UCSD-AML1 (cell line): ENCODE measurements at regions not wholly inside any gene's neighbourhood (a gene's known extent, or its start where the extent isn't known, plus 50 kb on each side); places are given as distances from the start of the nearest gene placed in this dataset.

ENCODE experiments used
- DNase-seq: peaks from one replicate; lab custom pipeline; 2025; ENCODE audit not compliant: unreplicated experiment; lab: John Stamatoyannopoulos, UW

DNA sequence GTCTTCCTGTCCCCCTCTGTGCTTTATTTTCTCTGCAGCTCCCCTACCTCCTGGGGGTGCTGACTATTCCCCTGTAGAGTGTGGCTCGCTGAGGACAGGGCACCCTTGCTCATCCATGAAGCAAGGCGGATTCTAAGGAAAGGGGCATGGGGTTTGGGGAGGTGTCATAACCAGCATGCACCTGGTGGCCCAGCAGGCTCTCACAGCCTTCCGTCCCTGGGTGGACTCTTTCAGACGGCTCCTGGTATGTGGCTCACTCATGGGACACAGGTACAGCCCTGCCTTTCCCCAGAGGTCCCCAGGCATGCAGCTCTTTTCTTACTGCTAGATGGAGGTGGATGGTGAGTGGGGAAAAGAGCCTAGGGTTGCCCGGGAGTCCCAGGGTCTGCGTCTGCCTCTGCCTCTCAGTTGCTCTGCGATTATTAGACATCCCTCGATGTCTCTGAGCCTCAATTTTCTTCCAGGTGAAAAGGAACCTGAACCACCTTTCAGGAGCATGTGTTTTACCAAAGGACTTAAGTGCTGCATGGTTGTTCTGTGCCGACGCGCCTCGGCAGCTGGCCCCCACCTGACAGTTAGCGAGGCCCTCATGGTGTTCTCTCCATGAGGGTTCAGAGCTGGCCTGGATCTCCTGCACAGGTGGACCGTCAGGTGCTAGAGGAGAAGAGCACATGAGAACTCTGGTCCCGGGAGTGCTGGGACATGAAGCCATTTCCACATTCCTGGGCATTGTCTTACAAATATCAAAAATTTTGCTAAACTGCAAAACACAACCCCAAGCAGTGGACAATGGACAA lies 172.5 kb upstream of the SHH start:
- no peak for DNase-seq

DNA sequence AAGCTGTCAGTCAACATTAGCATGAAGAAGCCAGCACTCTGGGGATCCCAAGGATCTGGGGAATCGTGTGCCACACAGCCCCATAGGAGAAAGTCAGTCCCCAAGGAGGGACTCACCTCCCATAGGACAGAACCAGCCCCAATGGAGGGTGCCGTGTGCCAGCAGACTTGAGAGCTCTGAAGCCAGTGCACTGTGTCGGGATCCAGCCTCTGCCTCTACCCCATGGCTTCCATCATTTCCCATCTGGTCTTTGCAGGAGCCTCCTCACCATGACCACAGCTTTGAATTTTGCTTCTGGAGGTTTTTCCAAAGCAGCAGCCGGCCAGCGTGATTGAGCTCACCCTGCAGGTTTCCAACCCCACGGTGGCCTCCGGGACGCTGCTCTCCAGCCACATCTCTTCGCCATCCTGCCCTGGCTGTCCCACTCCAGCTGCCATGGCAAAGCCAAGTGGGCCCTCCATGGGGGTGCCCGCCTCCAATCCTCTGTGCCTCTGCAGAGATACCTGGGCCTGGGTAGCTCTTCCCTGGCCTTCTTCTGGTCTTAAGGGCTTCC lies 171.8 kb upstream of the SHH start:
- DNase-seq, result no peak

DNA sequence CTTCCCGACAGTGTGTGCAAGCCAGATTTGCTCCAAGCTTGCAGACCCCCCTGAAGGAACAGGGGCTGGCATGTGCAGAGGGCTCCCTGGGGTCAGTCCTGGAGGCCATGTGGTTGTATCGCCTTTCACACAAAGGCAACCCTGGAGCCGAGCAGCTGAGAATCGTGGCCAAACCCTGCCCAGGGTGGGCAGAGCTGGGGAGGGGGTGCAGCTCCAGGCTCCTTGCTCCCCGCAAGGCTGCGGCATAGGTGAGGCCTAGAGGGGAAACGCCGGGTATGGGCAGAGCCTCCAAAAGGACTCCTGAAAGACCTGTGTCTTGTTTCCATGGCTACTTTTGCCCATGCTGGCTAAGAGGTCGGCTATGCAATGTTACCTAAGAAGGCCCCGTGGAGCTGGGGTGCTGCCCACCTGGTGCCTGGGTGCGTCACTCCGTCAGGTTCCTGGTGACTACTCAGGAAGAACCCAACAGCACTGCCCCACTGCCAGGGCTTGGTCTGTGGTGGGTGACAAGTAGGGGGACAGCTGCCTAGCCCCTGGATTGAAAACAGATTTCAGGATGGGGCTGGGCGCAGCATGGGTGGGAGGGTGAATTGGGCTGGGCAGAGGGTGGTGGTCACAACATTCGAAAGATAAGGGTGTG lies 171.0 kb upstream of the SHH start:
- no peak for DNase-seq

DNA sequence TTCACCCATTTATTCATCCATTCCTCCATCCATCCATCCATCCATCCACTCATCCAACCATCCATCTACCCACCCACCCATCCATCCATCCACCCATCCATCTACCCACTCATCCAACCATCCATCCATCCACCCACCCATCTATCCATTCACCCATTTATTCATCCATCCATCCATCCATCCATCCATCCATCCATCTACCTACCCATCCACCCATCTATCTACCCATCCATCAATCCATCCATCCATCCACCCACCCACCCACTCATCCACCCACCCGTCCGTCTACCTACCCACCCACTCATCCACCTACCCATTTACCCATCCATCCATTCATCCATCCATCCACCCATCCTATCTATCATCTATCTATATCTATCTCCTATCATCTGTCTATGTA lies 169.4 kb upstream of the SHH start:
- DNase-seq, result no peak

DNA sequence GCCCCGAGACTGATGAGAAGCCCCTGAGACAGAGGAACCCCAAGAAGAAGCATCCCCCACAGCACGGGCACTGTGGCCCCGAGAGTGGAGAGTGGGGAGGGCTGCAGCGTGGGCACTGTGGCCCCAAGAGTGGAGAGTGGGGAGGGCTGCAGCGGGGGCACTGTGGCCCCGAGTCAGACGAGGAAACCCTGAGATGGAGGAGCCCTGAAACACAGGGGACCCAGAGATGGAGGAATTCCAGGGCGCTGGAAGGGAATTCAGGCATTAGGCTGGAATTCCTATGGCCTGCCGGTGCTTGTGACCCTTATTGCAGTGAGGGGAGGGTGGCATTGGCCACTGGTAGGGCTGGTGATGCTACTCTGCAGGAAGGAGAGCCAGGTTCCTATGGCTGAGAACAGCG lies 168.6 kb upstream of the SHH start:
- DNase-seq, result no peak

DNA sequence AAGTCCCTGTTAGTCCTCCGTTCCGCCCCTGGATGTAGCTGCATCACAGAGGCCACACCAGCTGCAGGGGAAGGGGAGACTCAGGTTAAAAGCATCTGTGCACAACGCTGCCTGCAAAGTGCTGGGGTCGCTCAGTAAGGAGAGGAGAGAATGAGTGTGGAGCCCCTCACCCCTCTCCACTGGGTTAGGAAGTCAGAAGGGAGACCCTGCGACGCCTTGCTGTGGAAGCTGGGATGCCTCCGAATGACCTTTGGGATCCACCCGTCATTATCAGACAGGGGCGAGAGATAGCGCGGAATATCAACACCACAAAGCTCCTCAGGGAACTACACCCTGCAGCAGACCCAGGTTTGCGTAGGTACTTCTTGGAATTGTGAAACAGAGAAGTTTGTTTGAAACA lies 167.7 kb upstream of the SHH start:
- no peak for DNase-seq

DNA sequence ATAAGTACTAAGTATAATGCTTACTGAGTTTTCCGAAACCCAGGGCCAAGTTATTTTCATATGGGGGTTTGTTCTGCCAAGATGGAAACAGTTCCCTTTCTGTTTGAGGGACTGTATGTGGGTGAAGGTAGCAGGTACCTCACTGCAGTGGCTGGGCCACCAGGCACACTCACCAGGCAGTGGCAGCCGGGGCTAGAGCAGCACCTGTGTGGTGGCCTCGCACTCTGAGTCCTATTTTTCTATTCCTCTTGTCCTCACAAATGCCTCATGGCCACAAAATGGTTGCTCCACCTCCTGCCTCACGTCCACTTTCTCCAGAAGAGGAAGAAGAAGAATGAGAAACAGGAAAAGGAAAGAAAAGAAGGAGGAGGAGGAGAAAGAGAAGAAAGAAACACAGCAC lies 167.3 kb upstream of the SHH start:
- no peak for DNase-seq

DNA sequence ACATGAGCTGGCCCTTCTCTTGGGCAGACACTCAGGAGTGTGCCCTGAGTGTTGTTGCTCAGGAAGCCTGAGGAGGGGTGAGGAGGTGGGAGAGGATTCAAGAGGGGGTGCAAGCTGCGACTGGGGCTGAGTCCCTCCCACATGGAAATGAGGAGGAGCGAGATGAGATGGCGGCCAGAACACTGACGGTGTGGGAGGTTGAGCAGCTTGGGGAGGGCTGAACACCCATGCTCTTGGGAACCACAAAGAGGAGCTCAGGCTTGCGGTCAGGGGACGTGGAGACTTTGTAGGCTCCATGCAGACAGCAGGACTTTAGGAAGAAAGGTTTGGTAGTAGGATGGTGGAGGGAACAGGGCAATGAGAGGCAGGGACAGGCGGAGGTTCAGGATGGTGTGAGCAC lies 163.2 kb upstream of the SHH start:
- DNase-seq, result no peak

DNA sequence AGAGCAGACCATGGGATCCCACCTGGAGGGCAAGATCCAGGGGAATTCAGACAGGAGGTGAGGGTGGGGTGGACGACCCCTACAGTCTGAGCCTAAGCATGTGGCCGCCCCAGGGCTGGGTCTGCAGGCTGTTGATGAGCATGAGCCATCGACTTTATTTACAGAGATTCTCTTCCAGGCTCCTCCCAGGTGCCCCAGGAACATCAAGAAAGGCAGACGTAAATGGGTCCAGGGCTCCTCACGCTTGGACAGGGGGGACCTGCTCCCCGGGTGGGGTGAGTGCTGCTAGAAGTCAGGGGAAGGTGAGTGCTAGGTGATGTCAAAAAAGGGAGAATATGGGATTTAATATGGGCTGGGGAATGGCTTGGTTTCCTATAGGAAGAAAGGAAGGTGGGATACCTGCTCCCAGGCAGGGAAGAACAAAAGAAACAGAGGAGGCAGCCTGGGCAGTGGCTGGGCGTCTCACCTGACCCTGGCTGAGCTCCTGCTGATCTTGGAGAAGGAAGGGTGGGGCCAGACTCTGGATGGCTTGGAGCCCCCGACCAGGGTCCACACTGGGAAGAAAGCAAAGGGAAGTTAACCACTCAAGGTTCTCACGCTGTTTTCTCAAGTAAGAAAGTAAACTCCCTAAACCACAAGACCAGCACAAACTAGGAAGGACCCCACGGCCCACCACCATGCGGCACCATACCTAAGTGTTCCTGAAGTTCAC lies 162.1 kb upstream of the SHH start:
- no peak for DNase-seq

DNA sequence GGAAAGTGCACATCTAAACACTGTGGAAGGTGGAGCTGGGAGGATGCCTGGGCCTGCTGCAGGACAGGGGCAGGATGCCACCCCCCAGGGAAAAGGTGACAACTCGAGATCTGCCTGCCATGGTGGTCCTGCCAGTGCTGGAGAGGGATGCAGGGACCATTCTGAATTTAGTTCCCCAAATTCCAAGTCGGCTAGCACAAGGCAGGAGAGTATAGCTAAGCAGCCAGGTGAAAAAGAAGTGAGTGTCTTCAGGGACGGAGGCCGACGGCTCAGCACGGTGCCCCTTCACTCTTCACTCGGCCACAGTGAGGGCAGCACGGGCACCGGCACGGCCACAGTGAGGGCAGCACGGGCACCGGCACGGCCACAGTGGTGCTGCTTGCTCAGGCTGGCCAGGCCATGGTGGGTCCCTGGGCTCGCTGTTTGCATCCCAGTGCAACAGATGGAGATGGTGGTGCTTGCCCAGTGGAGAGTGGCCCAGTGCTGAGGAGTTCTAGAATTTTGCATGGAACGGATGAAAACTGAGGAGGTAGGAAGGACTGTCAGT lies 161.3 kb upstream of the SHH start:
- no peak for DNase-seq

DNA sequence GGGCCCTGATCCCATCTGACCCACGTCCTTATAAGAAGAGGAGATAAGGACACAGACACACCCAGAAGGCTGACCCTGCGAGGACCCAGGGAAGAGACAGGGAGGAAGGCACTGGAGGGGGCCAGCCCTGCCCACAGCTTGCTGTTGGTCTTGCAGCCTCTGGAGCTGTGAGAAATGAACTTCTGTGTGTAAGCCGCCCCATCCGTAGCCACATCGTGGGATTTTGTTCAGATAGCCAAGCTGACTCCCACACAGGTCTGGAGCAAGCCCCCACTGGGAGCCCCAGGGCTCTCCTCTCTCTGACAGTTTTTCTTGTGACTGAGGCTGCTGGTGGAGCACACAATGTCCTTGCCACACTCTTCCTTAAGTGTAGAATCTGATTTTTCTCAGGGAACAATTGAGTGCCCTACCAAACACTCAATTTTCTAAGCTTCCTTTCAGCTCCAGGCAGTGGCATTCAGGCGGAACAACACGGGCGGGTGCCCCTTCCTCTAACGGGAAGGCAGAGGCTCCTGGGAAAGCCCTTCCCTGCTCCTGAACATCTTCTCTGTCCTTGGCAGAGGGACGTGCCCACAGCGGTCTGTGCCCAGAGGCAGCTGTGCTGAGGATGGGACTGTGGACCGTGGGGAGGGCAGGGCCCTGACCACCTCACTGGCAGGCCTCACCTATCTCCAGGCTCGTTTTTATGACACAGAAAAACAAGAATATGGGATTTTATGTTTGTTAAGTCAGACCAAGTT lies 160.6 kb upstream of the SHH start:
- no peak for DNase-seq

DNA sequence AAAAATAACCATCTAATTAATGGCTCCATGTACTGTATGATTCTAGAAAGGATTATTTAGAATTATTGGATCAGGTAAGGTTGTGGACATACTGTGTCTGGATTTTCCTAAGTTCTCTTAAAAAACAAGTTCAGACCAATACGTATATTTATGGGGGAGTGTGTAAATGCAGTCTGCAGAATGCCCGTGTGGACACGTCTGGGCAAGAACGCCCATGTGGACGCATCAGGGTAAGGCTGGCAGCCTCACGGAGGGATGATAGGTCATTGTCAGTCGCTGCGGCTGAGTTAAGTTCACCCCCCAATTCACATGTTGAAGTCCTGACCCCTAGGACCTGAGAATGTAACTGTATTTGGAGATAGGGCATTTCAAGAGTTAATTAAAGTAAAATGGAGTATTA lies 160.0 kb upstream of the SHH start:
- no peak for DNase-seq

DNA sequence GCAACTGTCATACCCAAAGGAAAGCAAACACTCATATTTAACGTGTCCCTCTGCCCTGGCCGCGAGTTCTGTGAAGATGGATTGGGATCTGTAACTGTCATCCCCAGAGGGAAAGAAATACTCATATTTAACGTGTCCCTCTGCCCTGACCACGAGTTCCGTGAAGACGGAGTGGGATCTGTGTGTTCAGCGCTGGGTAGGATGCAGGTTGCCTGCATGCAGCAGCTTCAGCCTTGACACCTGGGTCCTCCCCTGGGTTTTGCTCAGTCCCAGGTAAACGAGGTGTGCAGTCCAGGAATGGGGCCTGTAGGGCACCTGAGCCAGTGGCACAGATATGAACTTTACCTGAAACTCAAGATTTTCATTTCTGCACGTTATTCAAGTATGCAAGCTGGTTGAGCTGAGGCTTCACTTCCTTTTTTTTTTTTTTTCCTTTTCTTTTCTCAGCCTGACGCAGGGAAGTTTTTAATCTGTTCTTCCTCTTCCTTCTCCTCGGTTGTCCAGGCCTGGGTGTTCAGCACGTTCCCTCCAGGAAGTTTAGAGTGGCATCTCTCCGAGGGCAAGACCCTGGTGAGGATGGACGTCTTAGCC lies 159.0 kb upstream of the SHH start:
- DNase-seq, result no peak

DNA sequence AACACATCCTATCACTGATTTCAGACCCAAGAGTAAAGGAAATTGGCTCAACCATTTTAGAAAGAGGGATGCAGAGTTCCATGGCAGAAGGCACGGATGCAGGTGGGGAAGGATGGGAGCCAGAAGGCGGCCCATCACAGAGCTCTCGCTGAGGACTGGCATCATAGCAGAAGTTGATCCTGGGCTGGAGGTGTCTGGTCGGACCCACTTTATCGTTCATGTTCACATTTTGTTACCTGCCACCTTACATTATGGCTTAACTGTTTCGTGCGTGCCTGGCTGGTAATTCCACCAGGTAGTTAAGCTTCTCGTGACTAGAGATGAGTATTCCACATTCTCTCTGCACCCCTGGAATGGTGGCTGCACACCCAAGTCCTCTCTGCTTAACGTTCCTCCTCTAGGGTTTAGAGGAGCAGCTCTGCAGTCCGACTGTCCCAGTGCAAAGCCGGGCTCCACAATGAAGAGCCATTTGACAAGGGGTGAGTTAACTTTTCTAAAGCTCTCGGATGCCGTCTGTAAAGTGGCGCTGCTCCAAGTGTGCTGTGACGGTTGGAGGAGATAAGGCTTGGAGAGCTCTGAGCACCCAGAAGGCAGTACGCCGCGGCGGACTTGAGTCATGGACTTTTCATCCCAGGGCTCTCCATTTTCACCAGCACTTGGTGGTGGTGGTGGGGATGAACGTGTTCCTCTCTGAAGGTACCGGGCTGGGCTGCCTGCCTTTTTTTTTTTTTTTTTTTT lies 157.1 kb upstream of the SHH start:
- no peak for DNase-seq

DNA sequence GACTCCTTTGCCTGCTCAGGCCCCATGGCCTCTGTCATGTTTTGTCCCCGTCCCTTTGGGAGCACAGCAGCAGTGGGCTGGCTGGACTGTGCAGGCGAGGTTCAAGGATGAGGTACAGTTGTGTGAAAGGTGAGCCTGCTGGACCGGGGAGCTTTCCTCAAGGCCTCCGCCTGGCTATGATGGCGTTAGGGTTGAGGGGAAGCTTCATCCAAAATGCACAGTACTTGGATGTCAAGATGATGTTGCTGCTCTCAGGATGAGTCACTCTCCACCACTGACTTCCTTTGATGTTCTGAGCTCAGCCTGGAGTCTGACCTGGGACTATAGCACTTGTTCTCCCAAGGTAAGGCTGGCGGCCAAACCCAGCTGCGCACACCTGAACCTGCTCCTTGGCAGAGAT lies 152.7 kb upstream of the SHH start:
- DNase-seq, result no peak

DNA sequence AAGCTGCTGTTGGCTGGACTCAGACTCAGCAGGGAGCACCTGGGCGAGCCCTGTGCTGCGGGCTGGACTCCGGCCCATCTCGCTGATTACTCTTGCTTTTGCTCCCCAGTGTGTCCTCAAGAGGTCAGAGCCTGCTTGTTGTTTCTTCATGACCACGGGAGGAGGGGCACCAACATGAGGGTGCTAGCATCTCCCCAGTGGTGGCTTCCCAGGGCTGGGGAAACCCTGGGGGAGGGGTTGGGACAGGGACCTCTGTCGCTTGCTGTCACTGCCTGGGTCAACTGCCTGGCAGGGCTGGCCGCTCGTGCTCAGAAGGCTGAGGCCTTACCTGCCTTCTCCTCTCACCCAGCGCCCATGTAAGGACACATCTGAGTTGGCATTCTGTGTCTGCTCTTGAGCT lies 152.3 kb upstream of the SHH start:
- no peak for DNase-seq

DNA sequence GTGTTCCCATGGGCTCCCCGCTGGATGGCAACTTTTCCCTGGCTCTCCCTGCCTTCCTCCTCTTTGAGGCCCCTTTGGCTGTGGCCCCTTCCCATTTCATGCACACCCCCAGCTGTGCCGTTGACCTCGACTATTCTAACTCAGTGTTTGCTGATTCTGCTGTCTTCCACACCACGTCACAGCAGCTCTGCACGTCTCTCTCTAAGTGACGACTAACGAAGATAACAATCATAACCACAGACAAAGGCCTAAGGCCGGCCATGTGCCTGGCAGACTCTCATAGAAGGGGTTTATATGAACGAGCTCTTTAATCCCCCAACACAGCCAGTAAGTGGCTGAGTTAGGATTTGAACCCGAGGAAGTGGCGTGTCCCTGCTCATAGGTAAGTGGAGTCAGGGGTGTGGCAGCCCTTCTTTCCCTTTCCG lies 151.5 kb upstream of the SHH start:
- DNase-seq, result no peak

DNA sequence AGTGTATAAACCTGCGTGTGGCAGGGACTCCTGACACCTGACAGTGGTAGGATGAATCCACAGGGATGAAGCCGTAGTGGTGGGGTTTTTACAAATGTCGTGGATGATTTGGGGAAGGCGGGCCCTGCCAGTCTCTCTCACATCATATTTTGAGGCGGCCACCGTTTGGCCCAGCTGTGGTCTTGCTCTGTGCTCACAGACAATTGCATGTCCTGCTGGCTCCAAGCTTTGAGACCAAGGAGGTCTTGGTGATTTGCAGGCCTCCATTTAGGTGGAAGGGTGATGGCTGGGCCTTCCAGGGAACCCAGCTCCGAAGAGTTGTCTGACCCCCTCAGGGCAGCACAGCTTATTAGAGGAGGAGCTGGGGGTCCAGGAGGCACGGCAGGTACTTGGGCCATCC lies 151.1 kb upstream of the SHH start:
- DNase-seq, result no peak

DNA sequence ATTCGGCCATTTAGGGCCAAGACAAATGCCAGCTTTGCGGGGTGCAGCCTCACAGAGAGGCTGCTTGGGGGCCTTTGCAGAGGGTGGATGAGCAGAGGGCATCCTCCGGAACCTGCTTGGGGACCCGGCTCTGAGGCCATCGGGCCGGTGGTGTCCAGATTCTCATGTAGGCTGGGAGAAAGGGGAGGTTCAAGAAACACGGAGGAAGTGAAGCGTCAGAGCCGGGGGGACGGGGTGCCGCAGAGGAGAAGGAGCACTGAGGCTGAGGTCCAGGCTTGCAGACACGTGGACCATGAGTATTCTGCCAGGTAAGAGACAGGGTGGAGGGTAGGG lies 150.7 kb upstream of the SHH start:
- no peak for DNase-seq
